Gastrocnemius medialis (tissue), 4 donors: ENCODE measurements at regions not wholly inside any gene's neighbourhood (a gene's known extent, or its start where the extent isn't known, plus 50 kb on each side); places are given as distances from the start of the nearest gene placed in this dataset.
"Not testable (repeated sequence)": the region's sequence is repeated elsewhere in the genome, so short reads cannot be mapped to it uniquely, and the experiment has no call there.

Source experiments
- ATAC-seq, 2 donors: fragments of 150-250 bp; one replicate each; pipeline ENCODE4 v1.9.1; 2016
- DNase-seq, 2 donors: peaks; one replicate each; pipeline ENCODE4 v3.0.0-alpha.2; 2019
- H3K27ac ChIP-seq, 4 donors: fragments of 200-600 bp; sonication (generic); 1 replicate in 1 of 4; 2 replicates in 3 of 4; pipeline ENCODE4 v1.5.1; 2016 to 2018; ENCODE audit warnings: mild to moderate bottlenecking in 2 of 4, moderate library complexity in 1 of 4
- H3K27me3 ChIP-seq, 3 donors: fragments of 200-600 bp; sonication (generic) in 2 of 3; 1 replicate in 1 of 3; 2 replicates in 2 of 3; pipeline versions ENCODE4 v1.5.1 to v1.6.0; 2016 to 2019; ENCODE audit warnings: mild to moderate bottlenecking in 1 of 3, moderate library complexity in 1 of 3
- H3K36me3 ChIP-seq, 2 donors: fragments of 200-600 bp; sonication (generic) in 1 of 2; one replicate each; pipeline ENCODE4 v1.5.1; 2017 to 2018
- H3K4me1 ChIP-seq, 2 donors: fragments of 200-600 bp; sonication (generic) in 1 of 2; one replicate each; pipeline ENCODE4 v1.5.1; 2016 to 2017; ENCODE audit warnings: mild to moderate bottlenecking in 2 of 2
- H3K4me3 ChIP-seq, 4 donors: fragments of 200-600 bp; sonication (generic) in 3 of 4; 1 replicate in 1 of 4; 2 replicates in 3 of 4; pipeline ENCODE4 v1.5.1; 2016 to 2019; ENCODE audit warnings: mild to moderate bottlenecking in 2 of 4
- H3K9me3 ChIP-seq, 3 donors: fragments of 200-600 bp; sonication (generic) in 2 of 3; 1 replicate in 1 of 3; 2 replicates in 2 of 3; pipeline ENCODE4 v1.5.1; 2016 to 2019
- POLR2A ChIP-seq, 2 donors: fragments of 450-650 bp; IDR thresholded peaks; one replicate each; pipeline ENCODE4 v1.6.1; 2017; ENCODE audit warnings: antibody characterized with exemption in 2 of 2, mild to moderate bottlenecking in 2 of 2, moderate library complexity in 2 of 2
- in situ Hi-C, 4 donors: fragments of 200-750 bp; cut with MboI; loops; one replicate each; pipeline versions ENCODE4 v1.15.0 to v1.8.0; 2017; ENCODE audit warnings: low sequenced_read_pairs in 4 of 4
- intact Hi-C: fragments of 100-400 bp; cut with DNase I; formaldehyde crosslinking; loops from one replicate; pipeline ENCODE4 v1.15.1; 2023; ENCODE audit warnings: low total_unique reads
- TF ChIP-seq, protein P1 (sequence below), 5 experiments: fragments of 450-650 bp in 3 of 5; fragments of 200-600 bp in 2 of 5; sonication (generic) in 2 of 5; IDR thresholded peaks in 4 of 5; conservative IDR thresholded peaks in 1 of 5; 1 replicate in 4 of 5; 2 replicates in 1 of 5; pipeline ENCODE4 v1.5.1; 2016 to 2019; ENCODE audit warnings: antibody characterized with exemption in 5 of 5, mild to moderate bottlenecking in 3 of 5, moderate library complexity in 3 of 5

DNA sequence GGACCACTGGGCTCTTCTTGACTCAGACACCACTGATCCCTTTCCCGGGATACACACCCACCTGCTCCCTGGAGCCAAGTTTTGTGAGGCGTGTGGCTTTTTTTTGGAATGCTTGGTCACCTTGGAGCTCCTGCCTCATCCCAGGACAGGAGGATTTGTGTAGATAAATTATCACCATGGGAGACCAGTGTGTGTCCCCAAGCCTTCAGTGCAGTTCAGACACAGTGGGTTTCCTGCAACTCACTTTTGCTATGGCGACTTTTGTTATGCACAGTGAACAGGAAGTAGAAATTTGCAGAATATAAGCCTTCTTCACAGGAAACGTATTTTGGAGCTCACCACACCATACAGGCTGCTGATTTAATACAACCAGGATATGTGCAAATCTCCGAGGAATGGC lies 357.4 kb downstream of the PAX1 start:
- Histone ChIP-seq H3K4me3 (no peak overlapping the region), H3K9me3 (no peaks in the 10 kb centered on the region), H3K27me3 (no peaks in the 10 kb centered on the region), H3K27ac (no peak overlapping the region), H3K4me1 (no peaks in the 10 kb centered on the region), H3K36me3 (no peaks in the 10 kb centered on the region)
- DNase-seq (no peak), ATAC-seq (no peak)
- in situ Hi-C loops (no loop called here), intact Hi-C loops (no loop called here)
- TF ChIP-seq, protein P1, sequence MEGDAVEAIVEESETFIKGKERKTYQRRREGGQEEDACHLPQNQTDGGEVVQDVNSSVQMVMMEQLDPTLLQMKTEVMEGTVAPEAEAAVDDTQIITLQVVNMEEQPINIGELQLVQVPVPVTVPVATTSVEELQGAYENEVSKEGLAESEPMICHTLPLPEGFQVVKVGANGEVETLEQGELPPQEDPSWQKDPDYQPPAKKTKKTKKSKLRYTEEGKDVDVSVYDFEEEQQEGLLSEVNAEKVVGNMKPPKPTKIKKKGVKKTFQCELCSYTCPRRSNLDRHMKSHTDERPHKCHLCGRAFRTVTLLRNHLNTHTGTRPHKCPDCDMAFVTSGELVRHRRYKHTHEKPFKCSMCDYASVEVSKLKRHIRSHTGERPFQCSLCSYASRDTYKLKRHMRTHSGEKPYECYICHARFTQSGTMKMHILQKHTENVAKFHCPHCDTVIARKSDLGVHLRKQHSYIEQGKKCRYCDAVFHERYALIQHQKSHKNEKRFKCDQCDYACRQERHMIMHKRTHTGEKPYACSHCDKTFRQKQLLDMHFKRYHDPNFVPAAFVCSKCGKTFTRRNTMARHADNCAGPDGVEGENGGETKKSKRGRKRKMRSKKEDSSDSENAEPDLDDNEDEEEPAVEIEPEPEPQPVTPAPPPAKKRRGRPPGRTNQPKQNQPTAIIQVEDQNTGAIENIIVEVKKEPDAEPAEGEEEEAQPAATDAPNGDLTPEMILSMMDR (IDR thresholded peaks at IDR 0.05 in 4 of 5, conservative IDR thresholded peaks at IDR 0.05 in 1 of 5), result no peak
- TF ChIP-seq POLR2A (IDR thresholded peaks at IDR 0.05), result no peak

DNA sequence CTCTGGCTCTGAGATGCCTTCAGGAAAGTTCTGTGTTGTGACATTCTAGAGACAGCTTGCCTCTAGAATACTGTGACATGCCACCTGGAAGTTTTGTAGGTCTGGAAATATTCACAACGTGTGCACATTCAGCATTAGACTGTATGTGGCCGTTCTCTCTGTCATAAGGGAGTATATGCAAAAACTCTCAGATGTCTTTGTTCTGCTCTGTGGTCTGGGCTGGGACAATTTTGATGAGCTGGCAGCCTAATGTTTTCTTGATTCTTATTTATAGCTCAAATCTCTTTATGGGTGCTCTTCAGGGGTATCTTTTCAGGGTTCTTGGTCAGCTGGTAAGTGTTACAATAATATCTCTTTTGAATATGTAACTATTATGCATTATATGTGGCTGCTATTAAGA lies 355.1 kb downstream of the PAX1 start:
- no peak overlapping the region for H3K4me3 ChIP-seq
- intact Hi-C loops, result no loop called here
- no peak for TF ChIP-seq POLR2A (IDR thresholded peaks at IDR 0.05)
- TF ChIP-seq, protein P1 (IDR thresholded peaks at IDR 0.05 in 4 of 5, conservative IDR thresholded peaks at IDR 0.05 in 1 of 5), result no peak
- in situ Hi-C loops, result no loop called here
- DNase-seq (no peak), ATAC-seq (no peak)
- no peaks in the 10 kb centered on the region for H3K9me3 ChIP-seq
- no peak overlapping the region for H3K27ac ChIP-seq
- H3K36me3 ChIP-seq, result no peaks in the 10 kb centered on the region
- no peaks in the 10 kb centered on the region for H3K4me1 ChIP-seq
- H3K27me3 ChIP-seq, result no peaks in the 10 kb centered on the region

DNA sequence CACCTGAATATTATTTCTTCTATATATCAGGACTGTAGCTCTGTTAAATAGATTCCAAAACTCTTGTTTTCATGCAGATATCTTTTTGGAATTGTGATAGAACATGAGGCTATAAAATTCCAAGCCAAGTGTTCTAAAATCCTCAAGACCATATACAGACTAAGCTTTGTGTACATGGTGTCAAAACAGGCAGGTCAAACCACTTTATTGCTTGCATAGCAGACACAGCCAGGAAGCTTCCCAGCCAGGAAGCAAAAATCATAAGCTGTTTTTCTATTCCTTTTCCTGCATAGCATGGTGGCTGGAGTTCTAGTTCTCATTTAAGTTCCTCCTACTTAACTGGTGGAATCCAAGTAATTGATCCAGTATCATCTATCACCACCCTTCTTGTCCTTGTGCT lies 353.3 kb downstream of the PAX1 start:
- Histone ChIP-seq H3K27ac (no peak overlapping the region), H3K9me3 (no peaks in the 10 kb centered on the region), H3K36me3 (no peaks in the 10 kb centered on the region), H3K27me3 (no peaks in the 10 kb centered on the region), H3K4me3 (no peak overlapping the region), H3K4me1 (no peaks in the 10 kb centered on the region)
- in situ Hi-C loops, result no loop called here
- DNase-seq (no peak), ATAC-seq (no peak)
- intact Hi-C loops, result no loop called here
- no peak for TF ChIP-seq POLR2A (IDR thresholded peaks at IDR 0.05)
- TF ChIP-seq, protein P1 (IDR thresholded peaks at IDR 0.05 in 4 of 5, conservative IDR thresholded peaks at IDR 0.05 in 1 of 5), result no peak

DNA sequence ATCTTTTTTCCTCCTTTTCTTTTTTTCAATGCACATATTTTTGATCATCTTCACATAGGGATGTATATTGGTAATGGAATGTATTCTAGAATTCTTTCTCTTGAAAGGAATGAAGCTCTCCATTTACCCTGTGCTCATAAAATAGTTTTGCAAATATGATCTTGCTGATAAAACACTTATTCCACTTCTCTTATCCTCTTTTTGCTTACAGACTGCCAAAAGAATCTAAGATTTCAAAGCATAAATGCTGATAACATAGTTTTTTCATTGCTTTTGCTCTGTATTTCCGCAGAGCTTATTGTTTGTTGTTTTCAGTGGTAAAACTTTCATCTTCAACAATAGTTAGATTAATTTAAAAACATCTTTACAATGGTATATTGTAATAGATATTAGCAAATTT lies 350.5 kb downstream of the PAX1 start:
- H3K9me3 ChIP-seq, result no peaks in the 10 kb centered on the region
- no peak for ATAC-seq
- DNase-seq, result no peak
- H3K27me3 ChIP-seq, result no peaks in the 10 kb centered on the region
- in situ Hi-C loops, result no loop called here
- no peak overlapping the region for H3K4me3 ChIP-seq
- H3K36me3 ChIP-seq, result no peaks in the 10 kb centered on the region
- no peak for TF ChIP-seq POLR2A (IDR thresholded peaks at IDR 0.05)
- TF ChIP-seq, protein P1 (IDR thresholded peaks at IDR 0.05 in 4 of 5, conservative IDR thresholded peaks at IDR 0.05 in 1 of 5), result no peak
- H3K27ac ChIP-seq, result no peak overlapping the region
- intact Hi-C loops, result no loop called here
- no peaks in the 10 kb centered on the region for H3K4me1 ChIP-seq

DNA sequence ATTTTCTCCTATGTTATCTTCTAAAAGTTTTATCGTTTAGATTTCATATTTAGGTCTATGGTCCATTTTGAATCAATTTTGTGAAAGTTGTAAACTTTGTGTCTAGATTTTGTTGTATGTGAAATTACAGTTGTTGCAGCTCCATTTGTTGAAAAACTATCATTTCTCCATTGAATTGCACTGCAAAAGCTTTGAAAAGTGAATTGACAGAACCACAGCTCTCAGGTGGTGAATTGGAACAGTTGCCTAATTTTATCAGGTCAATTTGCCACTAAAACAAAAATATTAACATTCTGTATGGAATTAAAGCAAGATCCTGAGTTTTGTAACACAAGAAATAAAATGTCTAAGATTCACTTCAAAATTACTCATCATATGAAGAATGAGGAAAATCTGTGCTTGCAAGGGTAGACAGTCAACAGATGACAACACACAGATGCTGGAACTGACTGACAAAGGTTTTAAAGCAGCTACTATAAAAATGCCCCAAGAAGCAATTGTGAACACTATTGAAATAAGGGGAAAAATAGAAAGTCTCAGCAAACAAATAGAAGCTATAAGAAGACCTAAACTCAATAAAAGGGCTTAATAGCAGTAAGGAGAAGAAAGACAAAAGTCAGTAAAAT lies 346.7 kb downstream of the PAX1 start:
- intact Hi-C loops (no loop called here), in situ Hi-C loops (no loop called here)
- Histone ChIP-seq H3K9me3 (no peaks in the 10 kb centered on the region), H3K27ac (no peak overlapping the region), H3K4me3 (no peak overlapping the region), H3K27me3 (no peaks in the 10 kb centered on the region), H3K4me1 (no peaks in the 10 kb centered on the region), H3K36me3 (no peaks in the 10 kb centered on the region)
- DNase-seq (no peak), ATAC-seq (no peak)
- TF ChIP-seq, protein P1 (IDR thresholded peaks at IDR 0.05 in 4 of 5, conservative IDR thresholded peaks at IDR 0.05 in 1 of 5), result no peak
- TF ChIP-seq POLR2A (IDR thresholded peaks at IDR 0.05), result no peak

DNA sequence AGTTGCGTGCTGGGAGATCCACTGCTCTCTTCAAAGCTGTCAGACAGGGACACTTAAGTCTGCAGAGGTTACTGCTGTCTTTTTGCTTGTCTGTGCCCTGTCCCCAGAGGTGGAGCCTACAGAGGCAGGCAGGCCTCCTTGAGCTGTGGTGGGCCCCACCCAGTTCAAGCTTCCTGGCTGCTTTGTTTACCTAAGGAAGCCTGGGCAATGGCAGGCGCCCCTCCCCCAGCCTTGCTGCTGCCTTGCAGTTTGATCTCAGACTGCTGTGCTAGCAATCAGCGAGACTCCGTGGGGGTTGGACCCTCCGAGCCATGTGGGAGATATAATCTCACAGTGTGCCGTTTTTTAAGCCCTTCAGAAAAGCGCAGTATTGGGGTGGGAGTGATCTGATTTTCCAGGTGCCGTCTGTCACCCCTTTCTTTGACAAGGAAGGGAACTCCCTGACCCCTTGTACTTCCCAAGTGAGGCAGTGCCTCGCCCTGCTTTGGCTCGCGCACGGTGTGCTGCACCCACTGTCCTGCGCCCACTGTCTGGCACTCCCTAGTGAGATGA lies 340.6 kb downstream of the PAX1 start:
- DNase-seq, H3K27me3 ChIP-seq, H3K27ac ChIP-seq, H3K9me3 ChIP-seq, in situ Hi-C loops, H3K4me1 ChIP-seq, H3K36me3 ChIP-seq, intact Hi-C loops, H3K4me3 ChIP-seq, ATAC-seq: not testable (repeated sequence)
